ENCODE measurements at regions not wholly inside any gene's neighbourhood (a gene's known extent, or its start where the extent isn't known, plus 50 kb on each side); places are given as distances from the start of the nearest gene placed in this dataset.

DNA sequence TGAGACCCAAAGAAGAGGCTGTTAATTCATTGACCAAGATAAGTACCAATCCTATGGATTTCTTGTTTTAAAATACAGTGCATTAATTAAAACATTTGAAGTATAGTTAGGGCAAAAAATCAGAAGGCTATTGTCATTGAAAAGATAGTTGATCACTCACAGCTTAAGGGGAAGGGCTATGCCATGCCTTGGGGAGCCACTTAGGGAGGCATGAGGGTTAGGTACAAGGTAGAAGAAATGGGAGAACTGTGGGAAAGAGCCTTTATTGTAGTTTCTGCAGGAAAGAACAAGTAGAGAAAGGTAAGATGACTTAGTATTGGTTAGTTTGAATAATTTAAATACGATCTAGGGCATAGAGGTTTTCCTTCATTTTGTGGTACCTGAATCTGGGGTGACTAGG is 1285.5 kb upstream of the TMEFF2 start:
- BruUV-seq (replicated peaks): no TSS peak
- no peaks in the 10 kb centered on the region for H4K20me1 ChIP-seq (replicated peaks; ENCODE audit: control insufficient read depth, extremely low read depth, insufficient read depth, low read length)
- FAIRE-seq (no peak), DNase-seq (ENCODE audit: low read depth, low spot score) (no peak)
- H3K4me1 ChIP-seq (ENCODE audit: control insufficient read depth, extremely low read depth, insufficient read depth, low read length): no peaks in the 10 kb centered on the region
- H3K27ac ChIP-seq (ENCODE audit: insufficient read depth, low read depth, low read length): no peak overlapping the region
- ChIA-PET CTCF (no interaction called here), POLR2A (no interaction called here)
- H2AFZ ChIP-seq (ENCODE audit: low read depth, low read length): no peak overlapping the region
- H3K9me3 ChIP-seq (replicated peaks; ENCODE audit: control insufficient read depth, insufficient read depth, low read length): no peaks in the 10 kb centered on the region
- intact Hi-C loops (cut with micrococcal nuclease): no loop called here
- no peak overlapping the region for H3K9ac ChIP-seq (replicated peaks; ENCODE audit: extremely low read depth, insufficient read depth, low read length)
- H3K27me3 ChIP-seq (ENCODE audit: control insufficient read depth in 2 of 2, insufficient read depth in 2 of 2, low read length in 2 of 2): no peaks in the 10 kb centered on the region
- dilution Hi-C loops (cut with MboI; ENCODE audit: extremely low pct_ligation_motif_present, low sequenced_read_pairs): no loop called here
- no peaks in the 10 kb centered on the region for H3K36me3 ChIP-seq (ENCODE audit: control insufficient read depth in 2 of 2, extremely low read depth in 1 of 2, insufficient read depth in 2 of 2, low read length in 2 of 2)
- no peak overlapping the region for H3K4me2 ChIP-seq (ENCODE audit: insufficient read depth, low read length)
- H3K79me2 ChIP-seq (ENCODE audit: control insufficient read depth, insufficient read depth, low read length): no peaks in the 10 kb centered on the region
- no peaks in the 10 kb centered on the region for H3K9me1 ChIP-seq (replicated peaks; ENCODE audit: control insufficient read depth, extremely low read depth, insufficient read depth, low read length)
- H3K4me3 ChIP-seq (replicated peaks in 1 of 3; ENCODE audit: insufficient read depth in 1 of 3, low read depth in 1 of 3, low read length in 3 of 3): no peak overlapping the region
- TF ChIP-seq MAX (IDR thresholded peaks at IDR 0.05; ENCODE audit: insufficient read depth, insufficient read length) (no peak), EZH2 (IDR thresholded peaks at IDR 0.05; ENCODE audit: borderline replicate concordance, low read depth, low read length, severe bottlenecking) (no peak), GATA2 (IDR thresholded peaks at IDR 0.05; ENCODE audit: insufficient read depth, insufficient read length, low read depth, low read length) (no peak), CTCF (IDR thresholded peaks at IDR 0.05; ENCODE audit: extremely low read depth in 1 of 2, insufficient read depth in 1 of 2, low read depth in 1 of 2, low read length in 2 of 2) (no peak), POLR2A (IDR thresholded peaks at IDR 0.05; ENCODE audit: low read depth, low read length) (no peak), JUN (IDR thresholded peaks at IDR 0.05; ENCODE audit: borderline replicate concordance, insufficient read depth, insufficient read length, low read depth) (no peak), POLR2AphosphoS5 (IDR thresholded peaks at IDR 0.05; ENCODE audit: insufficient read depth, low read depth, low read length) (no peak), MYC (IDR thresholded peaks at IDR 0.05; ENCODE audit: low read depth, low read length) (no peak), FOS (IDR thresholded peaks at IDR 0.05; ENCODE audit: borderline replicate concordance, insufficient read depth, low read length) (no peak)

Data from endothelial cell of umbilical vein (primary cell).